ENCODE measurements at regions not wholly inside any gene's neighbourhood (a gene's known extent, or its start where the extent isn't known, plus 50 kb on each side); places are given as distances from the start of the nearest gene placed in this dataset.
A peak's percentile ranks its signal among the peaks of the same experiment; 100 is the strongest.

DNA sequence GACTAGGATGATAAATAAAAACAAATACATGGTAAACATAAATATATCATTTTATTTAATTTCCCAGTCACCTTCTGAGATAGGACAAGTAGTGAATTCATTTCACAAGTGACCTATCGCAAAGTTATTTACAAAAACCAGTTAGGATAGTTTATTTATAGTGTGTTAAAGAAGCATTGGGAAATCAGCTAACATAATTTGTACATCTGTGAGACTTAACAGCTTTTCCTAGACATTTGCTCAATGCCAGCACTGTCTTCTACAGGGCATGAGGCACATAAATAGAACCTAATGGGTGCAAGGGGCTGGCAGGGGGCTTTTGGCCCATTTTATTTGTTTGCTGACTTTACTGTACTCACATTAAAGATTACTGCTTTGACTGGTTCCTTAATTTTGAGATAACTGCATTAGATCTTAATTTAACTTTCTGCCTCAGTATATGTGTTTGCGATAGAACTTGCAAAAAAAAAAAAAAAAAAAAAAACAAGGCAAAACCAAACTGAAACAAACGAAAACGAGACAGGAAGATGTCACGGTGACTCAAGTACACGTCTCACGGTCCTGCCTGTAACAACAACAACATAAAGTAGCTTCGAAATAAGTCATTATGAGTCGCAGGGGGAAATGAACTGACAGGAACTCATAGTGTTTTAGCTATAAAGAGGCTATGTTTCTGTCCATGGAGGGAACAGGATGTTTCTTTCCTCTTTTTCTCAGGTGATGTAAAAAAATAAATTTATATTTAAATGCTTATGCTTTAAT lies 133.7 kb upstream of the GMDS start:
- Histone ChIP-seq H3K27ac (no peak overlapping the region), H3K9ac (ENCODE audit: low read depth in 2 of 2, low read length in 2 of 2) (no peak overlapping the region), H3K36me3 (no peaks in the 10 kb centered on the region), H3K27me3 (no peaks in the 10 kb centered on the region), H3K4me3 (no peak overlapping the region), H3K4me1 (no peaks in the 10 kb centered on the region), H3K9me3 (no peaks in the 10 kb centered on the region)
- intact Hi-C loops (cut with DNase I) = no loop called here
- no peak for DNase-seq
- TF ChIP-seq, protein P1, sequence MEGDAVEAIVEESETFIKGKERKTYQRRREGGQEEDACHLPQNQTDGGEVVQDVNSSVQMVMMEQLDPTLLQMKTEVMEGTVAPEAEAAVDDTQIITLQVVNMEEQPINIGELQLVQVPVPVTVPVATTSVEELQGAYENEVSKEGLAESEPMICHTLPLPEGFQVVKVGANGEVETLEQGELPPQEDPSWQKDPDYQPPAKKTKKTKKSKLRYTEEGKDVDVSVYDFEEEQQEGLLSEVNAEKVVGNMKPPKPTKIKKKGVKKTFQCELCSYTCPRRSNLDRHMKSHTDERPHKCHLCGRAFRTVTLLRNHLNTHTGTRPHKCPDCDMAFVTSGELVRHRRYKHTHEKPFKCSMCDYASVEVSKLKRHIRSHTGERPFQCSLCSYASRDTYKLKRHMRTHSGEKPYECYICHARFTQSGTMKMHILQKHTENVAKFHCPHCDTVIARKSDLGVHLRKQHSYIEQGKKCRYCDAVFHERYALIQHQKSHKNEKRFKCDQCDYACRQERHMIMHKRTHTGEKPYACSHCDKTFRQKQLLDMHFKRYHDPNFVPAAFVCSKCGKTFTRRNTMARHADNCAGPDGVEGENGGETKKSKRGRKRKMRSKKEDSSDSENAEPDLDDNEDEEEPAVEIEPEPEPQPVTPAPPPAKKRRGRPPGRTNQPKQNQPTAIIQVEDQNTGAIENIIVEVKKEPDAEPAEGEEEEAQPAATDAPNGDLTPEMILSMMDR (IDR thresholded peaks at IDR 0.05) = no peak

DNA sequence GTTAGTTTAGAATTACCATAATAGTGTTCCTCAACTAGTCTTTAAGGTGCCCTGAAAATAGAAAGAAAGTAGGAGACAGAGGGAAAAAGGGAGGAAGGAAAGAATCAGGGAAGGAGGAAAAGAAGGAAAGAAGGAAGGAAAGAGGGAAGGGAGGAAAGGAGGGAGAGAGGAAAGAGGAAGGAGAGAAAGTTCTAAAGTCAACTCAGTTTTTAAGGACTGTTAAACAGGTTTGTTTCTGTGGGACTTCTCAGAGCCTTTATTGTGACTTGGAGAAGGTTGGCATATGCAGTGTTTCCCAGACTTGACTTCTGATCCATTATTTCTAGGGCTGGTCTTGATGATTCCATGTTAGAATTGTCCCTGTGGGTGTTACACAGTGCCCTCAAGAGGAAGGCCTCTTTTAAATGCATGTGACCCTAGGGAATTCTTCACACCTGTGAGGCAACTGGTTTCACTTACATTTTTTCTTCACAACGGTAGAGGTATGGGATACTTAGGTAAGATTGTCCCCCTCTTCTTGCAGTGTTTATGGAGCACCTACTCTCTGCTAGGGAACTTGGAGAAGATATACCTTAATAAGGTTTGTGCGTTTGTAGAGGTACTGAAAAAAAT lies 132.7 kb upstream of the GMDS start:
- Histone ChIP-seq H3K4me1 (no peaks in the 10 kb centered on the region), H3K27ac (no peak overlapping the region), H3K9me3 (no peaks in the 10 kb centered on the region), H3K27me3 (no peaks in the 10 kb centered on the region), H3K4me3 (no peak overlapping the region), H3K9ac (ENCODE audit: low read depth in 2 of 2, low read length in 2 of 2) (no peak overlapping the region), H3K36me3 (no peaks in the 10 kb centered on the region)
- TF ChIP-seq, protein P1 (IDR thresholded peaks at IDR 0.05) = no peak
- intact Hi-C loops (cut with DNase I) = no loop called here
- DNase-seq = no peak

DNA sequence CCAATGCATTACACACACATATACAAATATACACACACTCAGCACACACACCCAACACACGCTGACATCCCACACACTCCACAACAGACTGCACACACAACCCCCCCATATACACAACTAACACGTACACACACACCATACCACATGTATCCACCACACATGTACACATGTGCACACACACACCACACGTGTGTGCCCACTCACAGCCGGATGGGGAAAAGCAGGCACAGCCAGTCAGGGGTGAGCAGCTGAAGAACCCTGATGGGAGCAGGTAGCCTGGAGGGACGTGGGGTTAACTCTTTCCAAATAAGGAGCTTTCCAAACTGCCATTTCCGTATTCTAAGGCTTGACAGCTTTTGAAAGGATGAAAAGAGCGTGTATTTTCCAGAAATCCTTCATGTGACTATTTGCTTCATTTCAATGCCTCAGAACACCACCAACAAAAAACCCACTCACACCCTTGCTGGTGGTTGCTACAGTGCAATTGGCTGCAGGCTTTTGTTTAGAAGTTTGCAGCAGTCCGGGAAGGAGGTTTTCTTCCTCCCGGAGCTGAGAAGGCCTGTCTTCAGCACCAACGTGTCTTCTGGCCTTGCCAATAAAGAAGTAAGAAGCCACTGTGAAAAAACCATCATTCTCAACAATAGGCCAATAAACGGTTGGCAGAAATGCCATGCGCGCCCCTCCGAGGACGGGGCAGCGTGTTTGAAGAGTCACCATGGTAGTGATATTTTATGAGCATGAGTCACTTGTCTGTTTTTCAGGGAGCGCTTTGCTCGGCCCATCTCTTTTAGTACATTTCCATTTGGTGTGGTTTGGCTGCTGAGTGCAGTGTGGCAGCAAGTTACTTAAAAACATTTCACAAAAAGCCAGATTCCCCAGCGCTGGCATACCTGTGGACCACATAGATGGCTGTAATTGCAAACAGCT lies 131.3 kb upstream of the GMDS start:
- no peak overlapping the region for H3K4me3 ChIP-seq
- no peaks in the 10 kb centered on the region for H3K27me3 ChIP-seq
- no peak overlapping the region for H3K9ac ChIP-seq (ENCODE audit: low read depth in 2 of 2, low read length in 2 of 2)
- H3K27ac ChIP-seq = no peak overlapping the region
- H3K36me3 ChIP-seq = no peaks in the 10 kb centered on the region
- H3K4me1 ChIP-seq = no peaks in the 10 kb centered on the region
- no peaks in the 10 kb centered on the region for H3K9me3 ChIP-seq
- DNase-seq = peak; percentile 58
- intact Hi-C loops (cut with DNase I) = no loop called here
- TF ChIP-seq, protein P1 (IDR thresholded peaks at IDR 0.05) = no peak

DNA sequence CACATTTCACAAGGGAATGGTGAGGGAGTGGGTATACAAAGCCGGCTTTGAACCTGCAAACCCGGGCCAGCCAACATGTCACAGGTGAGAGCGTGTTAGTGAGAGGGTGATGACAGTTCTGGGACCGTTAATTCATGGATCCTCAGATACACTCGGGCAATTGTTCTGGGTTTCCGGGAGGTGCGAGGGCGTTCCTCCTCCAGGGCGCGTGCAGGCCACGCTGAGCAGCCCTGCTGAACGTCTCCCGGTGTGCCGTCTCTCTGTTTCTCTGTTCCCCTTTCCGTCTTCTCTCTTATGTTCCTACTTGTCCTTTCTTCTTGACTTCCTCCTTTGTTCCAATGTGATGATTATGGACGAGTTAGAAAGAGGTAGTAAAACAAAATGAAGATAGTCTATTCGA lies 130.0 kb upstream of the GMDS start:
- H3K9ac ChIP-seq (ENCODE audit: low read depth in 2 of 2, low read length in 2 of 2) = no peak overlapping the region
- H3K27ac ChIP-seq = no peak overlapping the region
- H3K4me1 ChIP-seq = no peaks in the 10 kb centered on the region
- H3K4me3 ChIP-seq = no peak overlapping the region
- intact Hi-C loops (cut with DNase I) = no loop called here
- no peaks in the 10 kb centered on the region for H3K27me3 ChIP-seq
- H3K9me3 ChIP-seq = no peaks in the 10 kb centered on the region
- TF ChIP-seq, protein P1 (IDR thresholded peaks at IDR 0.05) = no peak
- no peaks in the 10 kb centered on the region for H3K36me3 ChIP-seq
- DNase-seq = no peak

DNA sequence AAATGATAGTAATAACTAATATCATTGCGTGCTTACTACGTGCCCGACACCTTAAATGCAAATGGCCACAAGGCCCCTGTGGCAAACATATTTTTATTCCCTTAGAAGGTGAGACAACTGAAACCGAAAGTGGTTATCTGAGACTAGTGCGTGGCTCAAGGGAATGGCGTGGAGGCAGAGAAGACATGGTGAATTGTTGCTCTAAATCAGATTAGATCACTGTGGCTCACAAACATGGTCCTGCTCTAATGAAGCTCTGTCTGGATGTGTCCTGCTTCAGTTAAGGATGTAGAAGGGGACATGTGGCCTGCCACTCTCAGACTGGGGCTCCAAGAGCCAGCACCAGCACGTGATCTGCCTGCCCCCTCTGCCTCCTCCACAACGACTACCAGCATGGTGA lies 124.2 kb upstream of the GMDS start:
- no peaks in the 10 kb centered on the region for H3K36me3 ChIP-seq
- DNase-seq = no peak
- H3K9ac ChIP-seq (ENCODE audit: low read depth in 2 of 2, low read length in 2 of 2) = no peak overlapping the region
- H3K4me3 ChIP-seq = no peak overlapping the region
- H3K27me3 ChIP-seq = no peaks in the 10 kb centered on the region
- no peaks in the 10 kb centered on the region for H3K9me3 ChIP-seq
- TF ChIP-seq, protein P1 (IDR thresholded peaks at IDR 0.05) = no peak
- intact Hi-C loops (cut with DNase I) = no loop called here
- no peak overlapping the region for H3K27ac ChIP-seq
- no peaks in the 10 kb centered on the region for H3K4me1 ChIP-seq
